Glomerular visceral epithelial cell (primary cell): ENCODE measurements at regions not wholly inside any gene's neighbourhood (a gene's known extent, or its start where the extent isn't known, plus 50 kb on each side); places are given as distances from the start of the nearest gene placed in this dataset.
A peak's percentile ranks its signal among the peaks of the same experiment; 100 is the strongest.
"Not testable (repeated sequence)": the region's sequence is repeated elsewhere in the genome, so short reads cannot be mapped to it uniquely, and the experiment has no call there.

Experiments
- DNase-seq: peaks from one replicate; pipeline ENCODE4 v3.0.0-alpha.2; 2016; ENCODE audit errors: extremely low spot score

GRCh38 chr9:42377530-42378417 is 194.3 kb downstream of the SPATA31A6 start:
- DNase-seq: not testable (repeated sequence)

GRCh38 chr9:42378418-42378815 is 195.0 kb downstream of the SPATA31A6 start:
- no peak for DNase-seq

- DNase-seq: not testable (repeated sequence)
These were observed 196.1 kb downstream of the SPATA31A6 start for GRCh38 chr9:42379602-42380001.

DNA sequence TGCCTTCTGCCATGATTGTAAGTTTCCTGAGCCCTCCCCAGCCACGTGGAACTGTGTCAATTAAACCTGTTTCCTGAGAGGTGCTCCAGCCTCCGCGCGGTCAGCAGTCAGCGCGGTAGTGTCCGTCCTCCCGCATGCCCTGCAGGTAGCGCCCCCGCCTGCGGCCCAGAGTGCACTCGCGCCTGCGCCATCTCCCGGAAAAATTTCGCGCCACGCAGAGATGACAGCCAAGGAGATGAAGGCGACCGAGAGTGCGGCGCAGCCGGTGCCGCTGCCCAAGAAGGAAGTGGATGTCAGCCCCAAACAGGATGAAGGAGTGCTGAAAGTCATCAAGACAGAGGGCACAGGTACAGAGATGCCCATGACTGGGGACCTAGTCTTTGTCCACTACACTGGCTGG is 201.1 kb downstream of the SPATA31A6 start:
- not testable (repeated sequence) for DNase-seq

- DNase-seq: not testable (repeated sequence)
These were observed 202.2 kb downstream of the SPATA31A6 start for GRCh38 chr9:42385574-42386120.

- no peak for DNase-seq
These were observed 203.0 kb downstream of the SPATA31A6 start for GRCh38 chr9:42386477-42386876.

DNA sequence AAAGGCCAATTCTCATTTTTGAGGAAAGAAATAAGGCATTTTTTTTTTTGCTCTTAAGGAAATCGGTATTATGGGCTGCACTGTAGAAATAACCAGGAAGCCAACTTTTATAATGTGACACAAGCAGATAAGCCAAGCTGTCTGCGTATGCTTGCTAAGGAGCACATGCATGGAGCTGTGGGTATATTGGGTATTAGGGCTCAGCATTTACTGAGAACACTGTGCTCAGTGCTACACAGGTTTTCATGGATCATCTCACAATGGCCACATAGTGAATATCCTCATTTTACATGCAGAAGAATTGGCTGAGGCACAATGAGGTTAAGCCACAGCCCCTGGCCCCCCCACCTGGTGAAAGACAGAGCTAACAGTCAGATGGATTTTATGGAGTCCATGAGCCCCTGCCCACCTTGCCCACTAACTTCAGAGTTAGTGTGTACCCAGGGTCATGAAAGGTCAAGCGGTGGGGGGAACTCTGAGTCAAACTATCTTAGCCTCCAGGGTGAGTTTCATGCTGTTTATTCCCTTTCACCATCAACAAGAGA is 204.8 kb downstream of the SPATA31A6 start:
- no peak for DNase-seq

- no peak for DNase-seq
These were observed 205.4 kb downstream of the SPATA31A6 start for GRCh38 chr9:42388846-42389245.

DNA sequence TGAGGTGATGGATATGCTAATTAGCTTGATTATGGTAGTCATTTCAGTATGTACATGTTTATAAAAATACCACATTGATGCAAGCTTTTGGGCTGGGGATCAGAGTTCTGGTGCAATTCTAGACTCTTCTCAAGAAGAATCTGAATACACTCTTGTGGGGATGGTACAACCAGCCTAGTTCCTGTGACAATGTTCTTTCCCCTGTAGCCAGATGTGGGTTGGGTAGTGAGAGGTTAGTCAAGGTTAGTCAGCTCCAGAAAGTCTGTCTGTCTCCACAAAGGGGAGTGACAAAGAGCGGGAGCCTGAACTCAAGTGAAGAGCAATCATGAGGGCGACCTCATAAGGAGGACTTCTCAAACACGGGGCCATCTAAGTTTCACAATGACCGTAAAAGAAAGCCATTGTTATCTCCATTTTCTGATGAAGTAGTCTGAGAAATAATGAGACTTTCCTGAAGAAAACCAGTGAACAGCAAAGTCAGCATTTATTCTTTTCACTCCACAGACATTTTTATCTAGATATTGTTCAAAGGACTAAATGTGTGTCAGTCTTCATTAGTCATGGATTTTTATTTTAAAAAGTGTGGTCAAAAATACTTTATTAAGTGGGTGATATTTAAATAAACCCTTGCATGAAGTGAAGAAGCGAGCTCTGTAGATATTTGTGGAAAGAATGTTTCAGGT is 209.5 kb downstream of the SPATA31A6 start:
- DNase-seq: not testable (repeated sequence)

DNA sequence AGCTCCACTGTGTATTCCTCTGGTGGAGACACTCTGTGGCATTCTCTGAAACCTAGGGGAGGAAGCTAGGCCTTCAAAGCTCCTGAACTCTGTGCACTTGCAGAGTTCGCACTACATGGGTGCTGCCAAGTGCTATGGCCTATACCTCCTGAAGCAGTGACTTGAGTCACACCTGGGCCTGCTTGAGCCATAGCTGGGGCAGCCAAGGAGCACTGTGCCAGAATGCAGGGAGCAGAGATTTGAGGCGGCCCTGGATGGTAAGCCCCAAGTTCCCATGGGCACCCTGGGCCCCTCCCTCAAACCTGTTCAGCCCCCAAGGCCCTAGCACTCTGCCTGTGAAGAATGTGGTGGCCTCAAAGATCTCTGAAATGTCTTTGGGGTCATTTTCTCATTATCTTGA is 212.9 kb downstream of the SPATA31A6 start:
- no peak for DNase-seq

DNA sequence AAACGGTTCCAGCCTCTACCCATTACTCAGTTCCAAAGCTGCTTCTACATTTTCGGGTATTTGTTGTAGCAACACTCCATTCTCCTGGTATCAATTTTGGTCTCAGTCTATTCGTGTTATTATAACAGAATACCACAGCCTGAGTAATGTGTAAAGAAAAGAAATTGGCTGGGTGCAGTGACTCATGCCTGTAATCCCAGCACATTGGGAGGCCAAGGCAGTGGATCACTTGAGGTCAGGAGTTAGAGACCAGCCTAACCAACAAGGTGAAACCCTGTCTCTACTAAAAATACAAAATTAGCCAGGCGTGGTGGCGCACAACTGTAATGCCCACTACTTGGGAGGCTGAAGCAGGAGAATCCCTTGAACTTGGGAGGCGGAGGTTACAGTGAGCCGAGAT is 213.9 kb downstream of the SPATA31A6 start:
- peak; percentile 76 for DNase-seq

- DNase-seq: not testable (repeated sequence)
These were observed 219.5 kb downstream of the SPATA31A6 start for GRCh38 chr9:42402919-42403318.

- not testable (repeated sequence) for DNase-seq
These were observed 226.1 kb downstream of the SPATA31A6 start for GRCh38 chr9:42409581-42409980.

DNA sequence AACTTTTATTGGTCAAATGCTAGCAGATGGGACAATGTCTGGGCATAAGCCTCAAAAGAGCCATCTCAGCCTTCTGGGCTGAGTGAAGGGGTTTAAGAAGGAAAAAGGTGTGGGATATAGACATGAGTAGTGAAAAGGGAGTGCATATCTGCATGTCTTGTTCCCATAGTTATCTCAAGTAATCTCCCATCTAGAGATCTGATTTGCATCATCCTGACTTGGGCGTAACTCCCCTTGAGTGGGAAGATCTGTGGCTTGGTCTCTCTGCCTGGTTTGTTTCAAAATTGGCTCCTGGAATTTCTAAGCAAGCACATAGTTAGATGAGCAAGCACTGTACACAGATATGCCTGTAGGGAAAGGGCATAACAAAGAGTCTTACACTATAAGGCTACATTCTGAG is 228.9 kb downstream of the SPATA31A6 start:
- not testable (repeated sequence) for DNase-seq

DNA sequence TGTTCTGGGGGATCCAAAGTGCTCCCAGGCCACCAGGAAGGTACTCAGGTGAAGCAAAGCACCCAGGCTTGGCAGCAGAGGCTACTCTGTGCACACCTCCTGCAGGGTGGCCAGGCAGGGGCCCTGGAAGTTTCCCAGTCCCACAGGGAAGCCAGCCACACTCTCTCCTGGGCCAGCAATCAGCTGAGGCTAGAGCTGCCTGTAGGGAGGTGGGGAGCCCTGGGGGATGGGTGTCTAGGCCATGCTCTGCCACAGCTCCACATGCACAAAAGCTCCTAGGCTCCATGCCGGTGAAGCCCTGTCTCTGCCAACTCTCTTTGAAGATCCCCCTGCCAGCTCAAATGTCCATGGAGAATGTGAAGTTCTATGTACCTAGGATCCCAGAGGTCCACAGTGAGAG is 231.4 kb downstream of the SPATA31A6 start:
- DNase-seq: not testable (repeated sequence)

- not testable (repeated sequence) for DNase-seq
These were observed 236.2 kb downstream of the SPATA31A6 start for GRCh38 chr9:42419652-42420051.

GRCh38 chr9:42420324-42420723 is 236.9 kb downstream of the SPATA31A6 start:
- DNase-seq: not testable (repeated sequence)

DNA sequence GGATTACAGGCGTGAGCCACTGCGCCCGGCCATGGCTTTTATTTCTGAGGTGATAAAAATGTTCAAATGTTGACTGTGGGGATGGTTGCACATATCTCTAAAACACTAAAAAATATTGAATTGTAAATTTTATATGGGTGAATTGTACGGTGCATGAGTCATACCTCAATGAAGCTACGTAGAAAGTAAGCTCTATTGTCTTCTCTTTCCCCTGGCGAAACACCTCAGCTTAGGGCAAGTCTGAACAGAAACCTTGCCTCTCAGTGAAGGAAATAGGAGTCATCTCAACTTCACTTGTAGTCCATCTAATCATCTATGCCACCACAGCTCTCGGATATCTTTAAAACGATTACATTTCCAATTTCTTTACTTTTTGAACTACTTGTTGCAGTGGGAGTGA is 238.2 kb downstream of the SPATA31A6 start:
- DNase-seq: not testable (repeated sequence)

- DNase-seq: peak; percentile 85
These were observed 247.5 kb downstream of the SPATA31A6 start for GRCh38 chr9:42430674-42431615.

- not testable (repeated sequence) for DNase-seq
These were observed 248.2 kb downstream of the SPATA31A6 start for GRCh38 chr9:42431616-42432010.
